Osteoblast (primary cell): ENCODE measurements at regions not wholly inside any gene's neighbourhood (a gene's known extent, or its start where the extent isn't known, plus 50 kb on each side); places are given as distances from the start of the nearest gene placed in this dataset.

Experiments
- DNase-seq: peaks from one replicate; pipeline ENCODE4 v3.0.0; 2011; ENCODE audit warnings: low spot score, mixed read lengths; ENCODE audit not compliant: insufficient read length; ENCODE audit errors: missing footprints
- H2AFZ ChIP-seq: 2 replicates; pipeline ENCODE4 v1.6.0; 2011; ENCODE audit warnings: mild to moderate bottlenecking, low read length
- H3K27ac ChIP-seq: 2 replicates; pipeline ENCODE4 v1.5.1; 2011; ENCODE audit warnings: mild to moderate bottlenecking, low read depth, low read length, moderate library complexity
- H3K27me3 ChIP-seq: 2 replicates; pipeline ENCODE4 v1.6.0; 2012; ENCODE audit warnings: mild to moderate bottlenecking, control low read depth, inconsistent platforms, low read length, moderate library complexity; ENCODE audit not compliant: insufficient read depth
- H3K36me3 ChIP-seq: 2 replicates; pipeline ENCODE4 v1.5.1; 2011; ENCODE audit warnings: mild to moderate bottlenecking, low read length, control low read depth, moderate library complexity; ENCODE audit not compliant: insufficient read depth
- H3K4me1 ChIP-seq: 2 replicates; pipeline ENCODE4 v1.5.1; 2011; ENCODE audit warnings: mild to moderate bottlenecking, low read length, control low read depth, moderate library complexity; ENCODE audit not compliant: insufficient read depth
- H3K4me2 ChIP-seq: 2 replicates; pipeline ENCODE4 v1.6.0; 2011; ENCODE audit warnings: mild to moderate bottlenecking, low read length; ENCODE audit not compliant: insufficient read depth
- H3K4me3 ChIP-seq: fragments of 200-600 bp; sonication (generic); 3 replicates; pipeline ENCODE4 v1.5.1; 2012; ENCODE audit warnings: mild to moderate bottlenecking, low read length, inconsistent platforms; ENCODE audit not compliant: insufficient read depth
- H3K79me2 ChIP-seq: 2 replicates; pipeline ENCODE4 v1.6.0; 2012; ENCODE audit warnings: mild to moderate bottlenecking, low read length, control low read depth, inconsistent platforms; ENCODE audit not compliant: insufficient read depth
- H3K9me3 ChIP-seq: 2 replicates; pipeline ENCODE4 v1.5.1; 2011; ENCODE audit warnings: low read depth, low read length, control low read depth
- H4K20me1 ChIP-seq: 2 replicates; pipeline ENCODE4 v1.6.0; 2012; ENCODE audit warnings: mild to moderate bottlenecking, low read length, control low read depth; ENCODE audit not compliant: insufficient read depth
- TF ChIP-seq, protein P1 (sequence below): IDR thresholded peaks from 2 replicates; pipeline ENCODE4 v1.5.1; 2011; ENCODE audit warnings: mild to moderate bottlenecking, low read depth, low read length, moderate library complexity; ENCODE audit errors: extremely low read depth

DNA sequence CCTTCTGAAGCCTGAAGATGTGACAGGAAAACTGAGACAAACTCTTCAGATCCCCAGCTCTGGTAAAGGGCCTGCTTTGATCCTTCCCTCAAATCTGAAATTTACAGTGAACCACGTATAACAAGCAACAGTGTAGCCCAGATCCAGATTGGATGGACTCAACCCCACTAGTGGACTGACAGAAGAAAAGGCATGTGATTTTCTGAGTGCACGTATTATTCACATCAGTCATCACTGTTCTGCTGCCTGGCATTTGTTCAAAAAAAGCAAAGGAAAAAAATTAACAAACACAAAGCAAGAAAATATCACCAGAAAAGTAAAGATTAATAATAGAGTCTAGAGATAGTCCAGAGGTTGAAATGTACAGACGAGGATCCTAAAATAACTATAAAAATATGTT lies 87.6 kb downstream of the CYRIA start:
- TF ChIP-seq, protein P1, sequence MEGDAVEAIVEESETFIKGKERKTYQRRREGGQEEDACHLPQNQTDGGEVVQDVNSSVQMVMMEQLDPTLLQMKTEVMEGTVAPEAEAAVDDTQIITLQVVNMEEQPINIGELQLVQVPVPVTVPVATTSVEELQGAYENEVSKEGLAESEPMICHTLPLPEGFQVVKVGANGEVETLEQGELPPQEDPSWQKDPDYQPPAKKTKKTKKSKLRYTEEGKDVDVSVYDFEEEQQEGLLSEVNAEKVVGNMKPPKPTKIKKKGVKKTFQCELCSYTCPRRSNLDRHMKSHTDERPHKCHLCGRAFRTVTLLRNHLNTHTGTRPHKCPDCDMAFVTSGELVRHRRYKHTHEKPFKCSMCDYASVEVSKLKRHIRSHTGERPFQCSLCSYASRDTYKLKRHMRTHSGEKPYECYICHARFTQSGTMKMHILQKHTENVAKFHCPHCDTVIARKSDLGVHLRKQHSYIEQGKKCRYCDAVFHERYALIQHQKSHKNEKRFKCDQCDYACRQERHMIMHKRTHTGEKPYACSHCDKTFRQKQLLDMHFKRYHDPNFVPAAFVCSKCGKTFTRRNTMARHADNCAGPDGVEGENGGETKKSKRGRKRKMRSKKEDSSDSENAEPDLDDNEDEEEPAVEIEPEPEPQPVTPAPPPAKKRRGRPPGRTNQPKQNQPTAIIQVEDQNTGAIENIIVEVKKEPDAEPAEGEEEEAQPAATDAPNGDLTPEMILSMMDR = no peak
- H3K4me2 ChIP-seq = no peak overlapping the region
- no peaks in the 10 kb centered on the region for H3K79me2 ChIP-seq
- no peaks in the 10 kb centered on the region for H3K4me1 ChIP-seq
- no peak overlapping the region for H3K27ac ChIP-seq
- H3K4me3 ChIP-seq = no peak overlapping the region
- no peaks in the 10 kb centered on the region for H3K27me3 ChIP-seq
- no peaks in the 10 kb centered on the region for H3K9me3 ChIP-seq
- H3K36me3 ChIP-seq = no peaks in the 10 kb centered on the region
- H4K20me1 ChIP-seq = no peaks in the 10 kb centered on the region
- no peak overlapping the region for H2AFZ ChIP-seq
- DNase-seq = no peak

DNA sequence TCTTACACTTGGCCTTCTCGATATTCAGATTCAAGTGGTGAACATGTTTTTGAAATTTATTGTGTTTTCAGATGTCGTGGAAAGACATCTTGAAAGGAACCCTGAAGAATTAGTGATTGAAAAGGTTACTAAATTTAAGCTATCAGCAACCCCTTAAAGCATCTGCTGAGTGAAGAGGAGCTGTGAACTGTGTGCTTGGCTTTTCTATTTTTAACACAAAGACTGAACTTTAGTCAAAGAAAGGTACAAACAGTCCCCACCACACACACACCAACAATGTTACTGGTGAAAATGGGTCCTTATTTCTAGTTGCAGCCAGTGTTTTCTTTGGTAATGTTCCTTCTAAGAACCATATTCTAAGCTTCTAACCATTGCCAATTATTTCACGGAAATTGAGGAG lies 95.1 kb downstream of the CYRIA start:
- TF ChIP-seq, protein P1 = no peak
- no peak overlapping the region for H2AFZ ChIP-seq
- H3K4me3 ChIP-seq = no peak overlapping the region
- H4K20me1 ChIP-seq = no peaks in the 10 kb centered on the region
- no peaks in the 10 kb centered on the region for H3K79me2 ChIP-seq
- no peaks in the 10 kb centered on the region for H3K9me3 ChIP-seq
- no peaks in the 10 kb centered on the region for H3K4me1 ChIP-seq
- H3K27me3 ChIP-seq = no peaks in the 10 kb centered on the region
- H3K4me2 ChIP-seq = no peak overlapping the region
- no peak overlapping the region for H3K27ac ChIP-seq
- DNase-seq = no peak
- H3K36me3 ChIP-seq = no peaks in the 10 kb centered on the region

DNA sequence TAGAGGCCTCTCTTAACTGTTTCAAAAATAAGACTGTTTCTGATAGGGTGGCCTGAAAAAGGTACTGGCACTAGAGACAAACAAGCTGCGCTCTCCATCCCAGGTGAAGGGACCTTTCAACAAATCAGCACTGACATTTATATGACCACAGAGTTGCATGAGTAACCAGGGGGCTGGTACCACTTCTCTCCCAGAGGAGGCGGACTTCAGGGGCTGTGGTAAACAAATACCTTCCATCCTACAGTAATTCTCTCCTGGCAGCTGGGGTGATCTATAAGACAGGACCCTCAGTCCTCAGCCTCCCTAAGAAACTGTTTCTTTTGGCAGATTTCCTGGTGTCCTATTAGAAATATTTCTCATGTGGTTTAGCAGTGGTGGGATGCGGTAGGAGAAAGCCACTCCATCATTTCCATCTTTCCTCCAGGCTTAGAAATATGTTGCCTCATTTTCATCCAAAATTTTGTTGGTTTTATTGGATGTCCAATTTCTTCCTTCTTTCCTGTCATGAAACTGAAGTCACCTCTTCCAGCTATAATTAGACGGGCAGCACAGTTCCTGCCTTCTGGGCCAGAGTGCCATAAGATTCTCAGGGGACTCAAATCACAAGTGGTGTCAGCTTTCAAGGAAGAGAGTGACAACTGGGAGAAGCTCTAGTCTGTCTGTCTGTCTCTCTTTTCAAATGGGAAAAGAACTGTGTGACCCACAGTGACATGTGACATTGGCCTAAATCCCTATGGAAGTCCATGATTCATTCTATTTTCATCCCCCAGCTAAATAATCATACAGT lies 96.4 kb downstream of the CYRIA start:
- Histone ChIP-seq H2AFZ (no peak overlapping the region), H3K79me2 (no peaks in the 10 kb centered on the region), H3K27me3 (no peaks in the 10 kb centered on the region), H4K20me1 (no peaks in the 10 kb centered on the region), H3K27ac (no peak overlapping the region), H3K4me2 (no peak overlapping the region), H3K4me1 (no peaks in the 10 kb centered on the region), H3K4me3 (no peak overlapping the region), H3K36me3 (no peaks in the 10 kb centered on the region), H3K9me3 (no peaks in the 10 kb centered on the region)
- TF ChIP-seq, protein P1 = no peak
- no peak for DNase-seq

DNA sequence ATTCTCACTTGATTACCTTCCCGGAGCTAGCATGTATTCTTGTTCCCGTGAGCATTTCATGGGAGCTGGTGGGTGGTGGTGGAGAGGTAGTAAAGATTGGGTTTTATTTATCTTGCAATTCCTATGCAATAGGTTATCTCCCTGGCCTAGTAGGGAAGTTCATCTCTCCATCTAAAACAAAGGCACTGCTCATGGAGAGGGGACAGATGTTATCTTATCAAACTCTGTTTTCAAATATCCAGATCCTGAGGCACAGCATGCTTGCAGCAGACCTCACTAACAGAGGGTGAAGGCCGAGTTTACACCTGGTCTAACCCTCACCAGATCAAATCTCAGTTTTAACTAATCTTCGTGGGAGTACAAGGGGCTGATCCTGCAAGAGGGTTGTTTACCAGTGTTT lies 98.9 kb downstream of the CYRIA start:
- Histone ChIP-seq H3K36me3 (no peaks in the 10 kb centered on the region), H3K79me2 (no peaks in the 10 kb centered on the region), H4K20me1 (no peaks in the 10 kb centered on the region), H3K27ac (no peak overlapping the region), H3K4me3 (no peak overlapping the region), H3K4me1 (no peaks in the 10 kb centered on the region), H3K4me2 (no peak overlapping the region), H2AFZ (no peak overlapping the region), H3K9me3 (no peaks in the 10 kb centered on the region), H3K27me3 (no peaks in the 10 kb centered on the region)
- DNase-seq = no peak
- TF ChIP-seq, protein P1 = no peak
